Stimulated activated CD4-positive, alpha-beta T cell treated with anti-CD3 and anti-CD28 coated beads, Interleukin-4, amount 100 ng/mL, for 24 hours (primary cell): ENCODE measurements at regions not wholly inside any gene's neighbourhood (a gene's known extent, or its start where the extent isn't known, plus 50 kb on each side); places are given as distances from the start of the nearest gene placed in this dataset.
"Not testable (repeated sequence)": the region's sequence is repeated elsewhere in the genome, so short reads cannot be mapped to it uniquely, and the experiment has no call there.

Experiments
- DNase-seq: peaks from one replicate; pipeline ENCODE4 v3.0.0-alpha.2; 2020

DNA sequence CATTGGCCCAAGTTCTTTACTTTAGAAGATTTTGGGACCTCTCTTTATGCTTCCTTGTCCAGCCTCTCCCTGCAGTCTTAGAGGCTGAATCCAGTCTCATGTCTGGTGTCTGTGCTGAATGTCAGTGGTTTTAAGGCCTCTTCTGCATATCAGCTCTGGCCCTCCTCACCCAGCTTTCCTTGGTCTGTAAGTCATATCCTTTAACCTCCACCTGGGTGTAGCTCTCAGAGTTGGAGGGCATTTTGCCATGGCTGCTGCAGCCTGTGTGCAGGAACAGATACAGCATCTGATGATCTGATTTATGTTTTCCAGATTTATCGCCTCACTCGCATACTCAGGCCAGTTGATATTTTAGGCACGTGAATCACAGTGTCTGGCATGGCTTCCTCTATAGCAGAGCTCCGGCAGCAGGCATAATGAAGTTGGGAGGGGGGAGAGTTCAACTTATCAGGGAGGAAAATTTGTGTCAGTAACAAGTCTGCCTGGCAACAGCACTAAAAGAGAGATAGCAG, 335.0 kb downstream of the PCNX1 start:
- no peak for DNase-seq

DNA sequence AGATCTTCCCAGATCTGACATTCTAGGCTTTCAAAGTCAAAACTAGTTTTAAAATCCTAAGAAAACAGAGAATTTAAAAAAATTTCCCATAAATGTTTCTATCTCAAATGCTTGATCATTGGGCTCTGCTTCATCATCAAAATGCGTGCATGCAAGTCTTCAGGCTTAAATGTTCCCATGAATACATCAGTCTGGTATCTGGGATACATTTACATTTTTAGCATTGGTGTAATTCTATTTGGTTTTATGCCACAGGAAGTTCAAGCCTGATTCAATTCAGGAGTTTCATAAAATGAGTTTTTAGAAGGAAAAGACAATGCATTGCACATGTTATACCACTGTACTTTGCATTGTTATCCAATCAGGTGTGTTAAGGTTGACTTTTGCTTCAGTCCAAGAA, 336.4 kb downstream of the PCNX1 start:
- DNase-seq: no peak

DNA sequence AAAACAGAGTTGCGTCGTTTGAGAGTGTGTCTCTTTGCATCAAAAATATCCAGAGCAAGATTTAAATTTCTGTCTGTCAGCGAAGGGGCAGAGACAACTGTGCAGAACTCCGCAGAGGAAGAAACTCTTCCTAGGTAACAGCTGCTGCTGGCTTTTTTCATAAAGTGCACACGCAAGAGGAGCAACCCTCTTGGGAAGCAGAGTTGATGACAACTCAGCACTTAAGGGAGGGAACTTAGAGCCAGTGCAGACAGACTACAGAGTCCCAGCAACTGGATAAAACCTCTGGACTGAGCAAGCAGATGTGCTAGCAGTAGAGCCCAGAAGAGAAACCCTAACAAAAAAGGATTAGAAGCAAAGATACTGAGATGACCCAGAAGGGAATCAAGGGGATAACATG, 337.1 kb downstream of the PCNX1 start:
- DNase-seq: no peak

DNA sequence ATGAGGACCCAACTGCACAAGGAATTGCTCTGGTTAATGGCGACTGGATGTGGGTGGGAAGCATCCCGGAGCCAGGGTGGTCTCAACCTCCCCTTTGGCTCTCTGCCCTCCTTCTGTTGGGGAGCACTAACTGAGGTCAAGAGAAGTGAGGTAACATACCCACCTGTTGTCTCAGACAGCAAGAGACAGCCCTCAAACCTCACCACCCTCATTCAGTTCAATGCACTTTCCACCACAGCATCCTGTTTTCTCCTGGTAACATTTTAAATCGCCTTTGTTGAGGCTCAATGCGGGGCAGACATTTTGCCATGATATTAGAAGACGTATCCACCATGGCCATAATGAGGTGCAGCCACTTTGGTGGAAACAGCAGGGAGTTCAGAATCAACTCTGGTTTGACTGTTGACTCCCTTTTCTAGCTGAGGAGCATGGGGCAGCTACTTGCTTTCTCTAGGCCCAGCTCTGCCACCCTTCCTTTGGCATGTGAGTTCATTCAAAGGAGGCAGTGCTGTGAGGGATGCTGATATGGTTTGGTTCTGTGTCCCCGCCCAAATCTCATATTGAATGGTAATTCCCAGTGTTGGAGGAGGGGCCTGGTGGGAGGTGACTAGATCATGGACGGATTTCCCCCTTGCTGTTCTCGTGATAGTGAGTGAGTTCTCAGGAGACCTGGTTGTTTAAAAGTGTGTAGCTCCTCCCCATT, 338.6 kb downstream of the PCNX1 start:
- DNase-seq: peak; percentile 13

DNA sequence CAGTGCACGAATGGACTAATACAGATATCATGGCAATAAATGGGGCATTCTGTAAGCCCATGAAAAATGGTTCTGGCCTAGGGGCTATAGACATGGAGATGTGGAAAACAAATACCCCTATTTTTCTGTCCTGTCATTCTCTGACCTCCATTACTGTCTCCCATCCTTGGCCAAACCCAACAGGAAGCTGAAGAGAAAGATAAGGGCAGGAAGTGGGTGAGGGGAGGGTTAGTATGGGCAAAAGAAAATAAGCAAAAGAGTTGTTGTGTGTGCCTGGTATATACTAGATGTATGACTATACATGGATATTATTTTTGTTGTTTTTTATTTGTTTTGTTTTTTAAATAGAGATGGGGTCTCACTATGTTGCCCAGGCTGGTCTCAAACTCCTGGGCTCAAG, 339.3 kb downstream of the PCNX1 start:
- no peak for DNase-seq

DNA sequence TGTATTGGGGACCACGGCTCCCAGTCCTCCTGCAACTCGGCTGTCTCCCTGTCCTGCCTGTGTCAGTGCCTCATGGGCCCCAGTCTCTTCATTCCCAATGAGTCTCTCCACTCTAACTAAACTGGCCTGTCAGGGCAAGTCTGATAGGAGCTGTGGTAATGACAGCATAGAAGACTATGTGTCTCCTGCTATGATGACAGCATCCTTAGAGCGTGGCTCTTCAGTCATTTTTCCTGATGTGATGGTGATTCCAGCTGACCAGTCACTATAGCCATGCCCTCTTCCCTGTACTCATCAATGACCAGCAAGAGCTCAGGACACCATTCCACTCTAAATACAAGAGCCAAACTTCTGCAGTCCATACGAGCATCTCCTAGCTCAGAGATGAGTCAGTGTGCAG, 339.8 kb downstream of the PCNX1 start:
- DNase-seq: no peak

DNA sequence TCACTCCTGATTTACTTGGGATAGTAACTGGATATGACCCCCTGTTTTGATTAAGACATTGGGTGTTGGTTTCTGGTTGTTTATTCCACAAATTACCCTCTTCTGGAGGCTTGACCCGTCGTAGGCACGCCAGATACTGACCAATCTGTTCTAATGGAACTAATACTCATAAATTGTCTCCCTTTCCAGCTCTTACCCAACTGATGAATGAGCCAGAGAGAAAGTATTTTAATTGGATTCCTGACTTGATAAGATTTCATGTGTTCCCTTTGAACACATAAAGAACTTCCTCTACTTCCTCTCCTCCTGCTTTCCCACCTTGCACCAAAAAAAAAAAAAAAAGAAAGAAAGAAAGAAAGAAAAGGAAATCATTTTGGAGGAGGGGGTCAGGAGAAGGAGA, 340.9 kb downstream of the PCNX1 start:
- DNase-seq: no peak

DNA sequence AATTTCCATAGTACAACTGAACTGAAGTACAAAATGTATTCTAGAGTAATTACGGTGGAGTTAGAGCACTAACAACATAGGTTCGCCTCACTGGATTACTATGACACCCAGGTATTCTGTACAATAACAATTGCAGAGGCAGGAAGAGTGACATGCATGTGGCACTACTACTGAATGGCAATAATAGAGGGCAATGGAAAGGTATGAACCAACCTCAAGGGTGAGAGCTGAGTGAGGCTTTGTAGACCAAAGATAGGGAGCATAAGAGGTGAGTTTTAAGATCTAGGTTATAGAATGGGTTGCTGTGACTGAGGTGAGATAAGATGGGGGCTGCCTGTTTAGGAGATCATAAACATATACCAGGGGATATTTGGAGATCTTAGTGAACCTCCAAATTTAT, 343.1 kb downstream of the PCNX1 start:
- DNase-seq: no peak

DNA sequence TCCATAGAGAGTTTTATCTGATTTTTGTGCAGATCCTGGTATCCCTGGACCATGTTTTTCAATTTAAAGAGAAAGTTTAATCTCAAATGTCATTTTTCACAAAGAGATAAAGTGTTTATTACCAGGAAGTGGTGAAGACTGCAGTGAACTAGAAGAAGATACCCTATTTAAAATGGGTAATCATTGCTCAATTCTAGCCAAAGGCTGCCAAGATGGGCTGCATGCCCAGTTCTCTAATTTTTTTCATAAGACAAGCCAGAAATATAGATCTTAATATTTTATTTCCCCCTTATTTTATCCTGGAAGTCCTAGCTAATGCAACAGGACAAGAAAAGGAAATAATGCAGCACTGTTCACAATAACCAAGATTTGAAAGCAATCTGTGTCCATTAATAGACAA, 343.5 kb downstream of the PCNX1 start:
- DNase-seq: no peak

DNA sequence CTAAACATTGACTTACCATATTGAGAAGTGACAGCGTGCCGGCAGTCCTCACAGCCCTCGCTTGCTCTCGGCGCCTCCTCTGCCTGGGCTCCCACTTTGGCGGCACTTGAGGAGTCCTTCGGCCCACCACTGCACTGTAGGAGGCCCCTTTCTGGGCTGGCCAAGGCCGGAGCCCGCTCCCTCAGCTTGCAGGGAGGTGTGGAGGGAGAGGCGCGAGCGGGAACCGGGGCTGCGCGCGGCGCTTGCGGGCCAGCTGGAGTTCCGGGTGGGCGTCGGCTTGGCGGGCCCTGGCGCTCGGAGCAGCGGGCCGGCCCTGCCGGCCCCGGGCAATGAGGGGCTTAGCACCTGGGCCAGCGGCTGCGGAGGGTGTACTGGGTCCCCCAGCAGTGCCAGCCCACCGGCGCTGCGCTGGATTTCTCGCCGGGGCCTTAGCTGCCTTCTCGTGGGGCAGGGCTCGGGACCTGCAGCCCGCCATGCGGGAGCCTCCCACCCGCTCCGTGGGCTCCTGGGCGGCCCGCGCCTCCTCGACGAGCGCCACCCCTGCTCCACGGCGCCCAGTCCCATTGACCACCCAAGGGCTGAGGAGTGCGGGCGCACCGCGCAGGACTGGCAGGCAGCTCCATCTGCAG, 346.9 kb downstream of the PCNX1 start:
- DNase-seq: not testable (repeated sequence)

DNA sequence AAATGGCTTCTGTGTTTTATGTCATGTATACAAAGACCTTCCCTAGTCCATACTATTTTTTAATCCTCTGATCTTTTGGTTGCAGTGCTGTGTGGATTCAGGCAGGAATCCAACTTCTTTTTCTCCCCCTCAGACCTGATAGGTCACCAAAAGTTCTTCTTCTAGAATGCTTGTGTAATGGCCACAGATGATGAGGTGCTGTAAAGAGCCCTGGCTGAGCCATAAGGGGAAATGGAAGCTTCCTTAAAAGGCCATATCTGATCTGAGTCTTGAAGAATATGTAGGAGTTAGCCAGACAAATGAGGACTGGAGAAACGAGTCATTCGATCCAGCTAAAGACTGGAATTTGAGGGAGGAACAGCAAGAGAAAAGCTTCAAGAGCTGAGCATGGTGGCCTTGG, 353.9 kb downstream of the PCNX1 start:
- no peak for DNase-seq

DNA sequence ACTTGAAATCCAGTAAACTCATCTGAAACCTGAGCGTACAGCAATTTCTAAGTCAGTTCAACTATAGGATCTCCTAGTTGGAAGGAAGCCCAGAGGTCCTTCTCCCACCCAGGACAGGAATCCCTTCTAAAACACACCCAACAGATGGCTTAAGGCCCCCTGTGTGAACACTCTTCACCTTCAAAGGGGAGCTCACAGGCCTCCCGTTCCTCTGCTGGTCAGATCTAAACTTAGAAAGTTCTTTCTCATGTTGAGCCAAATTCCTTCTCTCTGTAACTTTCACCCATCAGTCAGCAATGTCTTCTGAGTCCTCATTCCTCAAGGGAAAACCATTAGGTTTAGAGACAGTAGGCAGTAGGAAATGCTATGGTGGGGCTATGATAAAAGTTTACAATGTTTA, 355.2 kb downstream of the PCNX1 start:
- DNase-seq: no peak

DNA sequence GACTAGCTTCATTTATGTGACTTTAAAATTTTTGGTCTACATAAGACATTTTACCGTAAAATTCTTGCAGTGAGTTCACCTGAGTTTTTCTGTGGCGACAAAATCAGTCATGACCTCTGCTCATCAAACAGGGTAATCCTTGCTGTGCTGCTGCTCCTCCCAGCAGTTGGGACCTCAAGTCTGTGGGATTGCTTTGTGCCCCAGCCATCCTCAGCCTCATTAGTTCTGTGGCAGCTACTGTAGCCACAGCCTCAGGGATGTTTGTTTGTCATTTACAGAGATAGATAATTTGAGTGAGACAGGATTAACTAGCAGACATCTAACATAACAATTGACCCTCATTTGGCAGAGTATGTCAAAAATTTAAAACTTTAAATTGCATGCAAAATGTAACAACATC, 357.0 kb downstream of the PCNX1 start:
- no peak for DNase-seq

DNA sequence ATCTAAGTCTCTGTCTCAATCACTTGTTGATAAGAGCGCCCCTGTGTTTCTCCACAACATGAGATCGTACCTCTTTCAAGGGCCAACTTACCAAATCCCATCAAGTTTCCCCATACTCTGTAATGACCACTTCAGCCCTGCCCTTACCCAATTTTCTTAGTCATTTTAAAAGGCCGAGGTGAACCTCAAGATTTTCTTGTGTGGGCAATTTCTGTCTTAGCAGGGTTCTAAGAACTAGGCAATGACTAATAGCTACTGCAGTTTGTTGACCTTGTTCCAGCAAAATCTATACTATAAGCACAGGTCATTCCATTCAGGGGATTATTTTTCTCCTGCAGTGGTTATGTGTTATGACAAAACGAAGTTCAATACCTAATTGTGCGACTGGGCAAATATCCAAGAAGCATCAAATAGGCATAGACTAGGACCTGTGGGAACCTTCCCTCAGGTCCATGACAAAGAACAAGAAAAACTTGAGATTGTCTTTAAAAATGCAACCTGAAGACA, 359.8 kb downstream of the PCNX1 start:
- peak; percentile 11 for DNase-seq

DNA sequence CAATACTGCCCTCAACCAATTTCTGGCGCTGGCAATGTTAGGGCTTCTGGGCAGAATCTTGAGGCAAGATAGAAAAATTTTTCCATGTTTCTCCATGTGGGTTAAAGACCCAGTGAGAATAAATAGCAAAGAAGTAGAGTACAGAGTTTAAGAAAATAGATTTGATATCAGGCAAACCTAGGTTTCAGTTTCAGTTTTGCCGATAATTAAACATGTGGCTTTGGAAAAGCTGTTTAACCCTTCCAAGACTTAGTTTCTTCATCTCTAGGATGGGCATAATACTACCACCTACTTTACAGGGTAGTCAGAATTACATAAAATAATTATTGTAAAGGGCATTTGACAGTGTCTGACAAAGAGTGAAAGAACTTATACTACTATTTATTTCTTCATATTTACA, 360.4 kb downstream of the PCNX1 start:
- no peak for DNase-seq

DNA sequence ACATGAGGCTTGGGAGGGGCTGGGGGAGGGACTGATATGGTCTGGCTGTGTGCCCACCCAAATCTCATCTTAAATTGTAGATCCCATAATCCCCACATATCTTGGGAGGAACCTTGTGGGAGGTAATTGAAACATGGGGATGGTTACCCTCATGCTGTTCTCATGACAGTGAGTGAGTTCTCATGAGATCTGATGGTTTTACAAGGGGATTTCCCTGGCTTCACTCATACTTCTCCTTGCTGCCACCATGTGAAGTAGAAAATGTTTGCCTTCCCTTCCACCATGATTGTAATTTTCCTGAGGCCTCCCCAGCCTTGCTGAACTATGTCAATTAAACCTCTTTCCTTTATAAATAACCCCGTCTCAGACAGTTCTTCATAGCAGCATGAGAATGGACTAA, 362.9 kb downstream of the PCNX1 start:
- no peak for DNase-seq

DNA sequence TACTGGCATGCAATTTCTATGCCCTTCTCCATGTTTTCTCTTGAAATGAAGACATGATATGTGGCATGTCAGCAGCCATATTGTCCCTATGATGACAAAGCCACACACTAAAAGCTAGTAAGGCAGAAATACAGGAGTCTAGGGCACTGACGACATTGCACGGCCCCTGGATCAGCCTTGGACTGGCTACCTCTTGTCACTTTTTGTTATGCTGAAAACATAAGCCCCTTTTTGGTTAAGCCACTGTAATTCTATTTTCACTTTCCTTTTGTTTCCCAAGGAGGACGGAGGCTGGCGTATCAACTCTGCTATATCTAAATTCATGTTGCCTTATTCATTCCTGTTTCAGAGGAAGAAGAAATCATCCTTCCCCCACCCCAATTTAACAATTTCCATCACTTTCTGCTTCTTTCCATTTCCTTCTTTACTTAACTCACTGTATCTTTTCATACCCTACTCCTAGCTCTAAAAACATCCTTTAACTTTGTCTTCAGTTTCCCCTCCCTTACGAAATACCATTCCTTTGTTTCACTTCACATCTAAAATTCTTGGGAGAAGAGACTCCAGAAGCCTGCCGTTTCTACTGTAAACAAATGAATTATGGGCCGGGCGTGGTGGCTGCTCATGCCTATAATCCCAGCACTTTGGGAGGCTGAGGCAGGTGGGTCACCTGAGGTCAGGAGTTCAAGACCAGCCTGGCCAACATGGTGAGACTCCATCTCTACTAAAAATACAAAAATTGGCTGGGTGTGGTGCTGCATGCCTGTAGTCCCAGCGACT, 364.1 kb downstream of the PCNX1 start:
- no peak for DNase-seq

DNA sequence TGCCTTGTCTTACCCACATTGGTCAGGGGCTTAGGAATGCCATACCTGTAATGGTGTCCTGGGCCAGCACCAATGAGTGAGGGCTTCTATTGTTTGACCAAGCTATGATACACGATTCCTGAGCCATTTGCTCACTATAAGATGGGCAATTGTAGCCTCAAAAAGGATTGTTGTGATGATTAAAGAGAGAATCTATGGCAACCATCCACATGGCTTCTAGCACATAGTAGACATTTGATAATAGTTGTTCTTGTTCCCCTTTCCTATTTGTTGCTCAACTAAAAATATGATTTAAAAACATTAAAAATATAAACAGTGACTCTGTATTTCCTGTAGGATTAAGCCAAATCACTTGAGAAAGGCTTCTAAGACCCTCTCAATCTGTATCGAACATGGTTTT, 366.1 kb downstream of the PCNX1 start:
- DNase-seq: no peak

DNA sequence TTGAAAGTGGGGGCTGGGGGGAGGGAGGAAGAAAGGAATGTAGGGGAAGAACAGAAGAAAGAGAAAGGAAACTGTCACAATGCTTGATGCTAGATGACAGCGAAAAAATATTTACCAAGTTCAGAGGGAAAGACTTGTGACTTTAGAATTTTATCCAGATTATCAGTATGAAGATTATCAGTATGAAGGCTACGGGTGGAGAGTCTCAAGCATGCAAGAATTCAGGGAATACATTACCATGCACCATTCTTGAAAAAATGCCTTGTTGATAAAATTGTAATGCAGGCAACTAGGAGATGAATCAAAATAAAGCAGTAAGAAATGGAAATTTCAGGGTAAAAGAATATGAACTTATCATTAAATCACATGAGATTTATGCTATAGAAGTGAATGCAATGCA, 376.8 kb downstream of the PCNX1 start:
- DNase-seq: no peak

DNA sequence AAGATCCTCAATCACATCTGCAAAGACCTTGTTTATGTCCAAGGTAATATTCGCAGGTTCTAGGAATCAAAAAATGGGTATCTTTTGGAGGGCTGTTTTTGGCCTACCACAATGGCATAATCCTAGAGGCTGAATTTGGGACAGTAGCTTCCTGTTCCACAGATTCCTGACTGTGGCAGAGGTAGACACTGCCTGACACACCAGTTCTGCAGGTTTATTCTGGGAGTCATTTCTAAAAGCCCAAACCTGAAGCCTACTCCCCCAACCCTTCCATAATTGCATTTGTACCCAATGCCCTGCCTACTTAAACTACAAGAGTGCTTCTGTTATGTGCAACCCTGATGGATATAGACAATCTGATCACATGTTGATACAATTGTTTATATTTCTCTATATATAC, 378.9 kb downstream of the PCNX1 start:
- no peak for DNase-seq

DNA sequence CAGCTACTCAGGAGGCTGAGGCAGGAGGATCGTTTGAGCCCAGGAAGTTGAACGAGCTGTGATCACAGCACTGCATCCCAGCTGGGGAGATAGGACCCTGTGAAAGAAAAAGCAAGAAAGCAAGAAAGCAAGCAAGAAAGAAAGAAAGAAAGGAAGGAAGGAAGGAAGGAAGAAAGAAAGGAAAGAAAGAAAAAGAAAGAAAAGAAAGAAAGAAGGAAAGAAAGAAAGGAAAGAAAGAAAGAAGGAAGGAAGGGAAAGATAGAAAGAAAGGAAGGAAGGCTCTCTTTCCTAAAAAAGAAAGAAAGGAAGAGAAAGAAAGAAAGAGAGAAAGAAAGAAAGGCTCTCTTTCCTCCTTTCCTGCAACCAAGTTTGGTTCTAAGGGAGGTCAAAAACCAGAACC, 380.3 kb downstream of the PCNX1 start:
- DNase-seq: no peak

DNA sequence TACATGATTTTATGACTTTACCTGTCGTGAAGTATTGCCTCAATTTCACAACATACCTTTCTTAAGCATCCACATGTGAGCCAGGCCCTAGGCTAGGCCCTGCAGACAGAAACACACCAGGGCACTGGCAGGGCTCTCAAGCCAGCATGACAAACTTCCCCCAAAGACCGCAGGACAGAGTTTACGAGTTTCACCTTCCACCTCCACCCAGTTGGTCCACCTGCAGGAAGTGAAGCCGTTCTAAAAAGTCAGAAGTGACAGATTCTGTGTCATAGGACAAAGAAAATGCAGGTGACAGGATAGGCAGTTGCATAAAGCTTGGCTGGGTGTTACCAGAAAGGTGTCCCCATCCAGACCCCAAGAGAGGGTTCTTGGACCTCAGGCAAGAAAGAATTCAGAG, 382.3 kb downstream of the PCNX1 start:
- DNase-seq: no peak

DNA sequence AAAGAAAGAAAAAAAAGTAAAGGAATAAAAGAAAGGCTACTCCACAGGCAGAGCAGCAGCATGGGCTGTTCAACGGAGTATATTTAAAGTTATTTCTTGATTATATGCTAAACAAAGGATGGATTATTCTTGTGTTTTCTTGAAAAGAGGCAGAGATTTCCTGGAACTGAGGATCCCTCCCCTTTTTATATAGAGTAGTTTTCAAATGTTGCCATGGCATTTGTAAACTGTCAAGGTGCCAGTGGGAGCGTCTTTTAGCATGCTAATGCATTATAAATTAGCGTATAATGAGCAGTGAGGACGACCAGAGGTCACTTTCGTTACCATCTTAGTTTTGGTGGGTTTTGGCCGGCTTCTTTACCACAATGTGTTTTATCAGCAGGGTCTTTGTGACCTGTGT, 383.0 kb downstream of the PCNX1 start:
- no peak for DNase-seq

DNA sequence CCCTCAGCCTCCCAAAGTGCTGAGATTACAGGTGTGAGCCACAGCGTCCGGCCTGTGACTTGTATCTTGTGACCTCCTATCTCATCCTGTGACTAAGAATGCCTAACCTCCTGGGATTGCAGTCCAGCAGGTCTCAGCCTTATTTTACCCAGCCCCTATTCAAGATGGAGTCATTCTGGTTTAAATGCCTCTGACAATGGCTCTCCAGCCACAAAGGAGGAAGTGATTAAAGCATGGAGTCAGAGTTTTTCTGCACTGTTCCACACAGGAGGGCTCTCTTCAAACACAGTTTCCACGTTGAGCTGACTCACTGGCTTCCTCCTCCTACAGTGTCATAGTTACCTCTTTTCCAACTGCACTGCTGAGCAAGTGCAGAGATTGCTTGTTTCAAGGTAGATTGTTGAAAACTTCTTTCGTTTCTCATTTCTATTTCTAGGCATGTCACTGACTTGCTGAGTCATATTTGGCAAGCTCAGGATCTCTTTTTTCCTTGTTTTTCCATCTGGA, 383.8 kb downstream of the PCNX1 start:
- DNase-seq: peak; percentile 65
